ENCODE measurements at regions not wholly inside any gene's neighbourhood (a gene's known extent, or its start where the extent isn't known, plus 50 kb on each side); places are given as distances from the start of the nearest gene placed in this dataset.

DNA sequence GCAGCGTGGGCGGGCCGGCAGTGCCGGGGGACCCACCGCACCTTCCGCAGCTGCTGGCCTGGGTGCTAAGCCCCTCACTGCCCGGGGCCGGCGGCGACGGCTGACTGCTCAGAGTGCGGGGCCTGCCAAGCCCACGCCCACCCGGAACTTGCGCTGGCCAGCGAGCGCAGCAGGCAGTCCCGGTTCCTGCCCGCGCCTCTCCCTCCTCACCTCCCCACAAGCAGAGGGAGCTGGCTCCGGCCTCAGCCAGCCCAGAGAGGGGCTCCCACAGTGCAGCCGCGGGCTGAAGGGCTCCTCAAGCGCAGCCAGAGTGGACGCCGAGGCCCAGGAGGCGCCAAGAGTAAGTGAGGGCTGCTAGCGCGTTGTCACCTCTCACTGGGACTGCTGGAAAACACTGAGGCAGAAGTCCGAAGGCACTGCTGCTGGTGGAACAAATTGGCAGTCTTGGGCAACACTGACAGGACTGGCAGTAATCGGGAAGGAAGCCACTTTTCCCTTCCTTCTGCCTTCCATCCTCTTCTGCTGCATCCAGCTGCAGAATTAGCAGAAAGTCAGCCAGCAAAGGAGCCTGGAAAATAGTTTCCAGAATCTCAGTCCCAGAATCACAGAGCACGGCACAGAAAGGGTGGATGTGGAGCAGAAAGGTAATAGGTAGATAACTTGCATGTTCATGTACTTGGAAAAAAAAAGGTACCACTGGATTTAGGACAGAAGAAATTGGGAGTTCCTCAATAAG is 179.4 kb upstream of the FN1 start:
- no peak for DNase-seq

DNA sequence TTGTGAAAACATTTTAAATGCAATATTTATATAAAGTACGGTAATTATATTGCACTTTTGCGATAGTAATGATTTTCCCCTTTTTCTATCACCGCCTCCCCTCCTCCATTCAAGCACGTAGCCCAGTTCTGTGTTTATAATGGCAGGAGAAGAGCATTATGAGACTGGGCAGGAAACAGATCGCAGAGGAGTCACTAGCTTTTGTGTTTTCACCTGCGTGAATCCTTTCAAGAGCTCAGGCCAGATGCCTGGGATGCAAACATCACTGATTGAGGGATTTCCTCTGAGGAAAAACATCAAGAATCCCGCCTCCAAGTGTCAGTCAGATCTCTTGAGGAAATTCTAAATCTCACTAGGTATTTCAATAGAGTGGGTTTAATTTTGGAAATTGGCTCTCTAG is 178.4 kb upstream of the FN1 start:
- DNase-seq: no peak

DNA sequence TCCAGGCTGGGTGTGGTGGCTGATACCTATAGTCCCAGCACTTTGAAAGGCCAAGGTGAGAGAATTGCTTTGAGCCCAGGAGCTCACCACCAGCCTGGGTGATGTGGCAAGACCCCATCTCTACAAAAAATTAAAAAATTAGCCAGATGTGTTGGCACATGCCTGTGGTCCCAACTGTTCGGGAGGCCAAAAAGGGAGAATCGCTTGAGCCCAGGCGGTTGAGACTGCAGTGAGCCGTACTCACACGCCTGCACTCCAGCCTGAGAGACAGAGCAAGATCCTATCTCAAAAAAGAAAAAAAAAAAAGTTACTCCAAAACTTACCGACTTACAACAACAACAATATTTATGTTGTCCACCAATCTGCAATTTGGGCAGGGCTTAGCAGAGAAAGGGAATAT is 178.0 kb upstream of the FN1 start:
- DNase-seq: no peak

DNA sequence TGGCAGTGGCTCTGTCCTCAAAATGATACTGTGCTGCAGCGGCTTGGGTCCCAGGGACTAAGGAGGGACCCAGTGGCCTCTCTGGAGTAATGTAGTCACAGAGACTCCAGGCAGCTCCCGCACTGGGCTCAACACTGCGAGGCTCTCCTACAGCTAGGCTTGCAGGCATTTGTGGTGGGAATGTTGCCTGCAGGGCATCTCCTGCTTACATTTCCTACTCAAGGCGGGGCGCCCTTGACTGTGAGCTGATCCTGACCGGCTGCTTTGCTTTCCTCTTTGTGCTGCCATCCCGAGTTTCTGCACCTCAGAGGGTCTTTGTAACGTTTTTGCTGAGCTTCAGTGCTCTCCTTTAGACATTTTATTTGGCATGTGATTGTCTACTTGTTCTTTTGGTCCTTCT is 177.4 kb upstream of the FN1 start:
- no peak for DNase-seq

DNA sequence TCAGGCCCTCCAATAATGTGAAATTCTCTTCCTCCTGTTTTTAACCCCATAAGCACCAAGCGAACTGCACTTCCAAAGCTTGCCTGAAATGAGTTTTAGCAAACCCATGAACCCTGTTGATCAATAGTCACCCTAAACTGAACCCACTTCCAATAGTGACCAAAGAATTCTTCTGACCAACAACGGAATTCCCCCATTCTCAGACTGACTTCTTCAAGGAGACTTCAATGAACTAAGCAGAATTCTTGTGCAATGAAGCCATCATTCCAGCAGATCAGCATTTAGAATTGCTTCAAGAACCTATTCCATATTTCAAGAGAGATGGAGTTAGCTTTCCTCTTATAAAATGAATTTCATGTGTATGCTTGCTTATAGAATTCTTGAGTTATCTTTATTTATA is 176.9 kb upstream of the FN1 start:
- no peak for DNase-seq

DNA sequence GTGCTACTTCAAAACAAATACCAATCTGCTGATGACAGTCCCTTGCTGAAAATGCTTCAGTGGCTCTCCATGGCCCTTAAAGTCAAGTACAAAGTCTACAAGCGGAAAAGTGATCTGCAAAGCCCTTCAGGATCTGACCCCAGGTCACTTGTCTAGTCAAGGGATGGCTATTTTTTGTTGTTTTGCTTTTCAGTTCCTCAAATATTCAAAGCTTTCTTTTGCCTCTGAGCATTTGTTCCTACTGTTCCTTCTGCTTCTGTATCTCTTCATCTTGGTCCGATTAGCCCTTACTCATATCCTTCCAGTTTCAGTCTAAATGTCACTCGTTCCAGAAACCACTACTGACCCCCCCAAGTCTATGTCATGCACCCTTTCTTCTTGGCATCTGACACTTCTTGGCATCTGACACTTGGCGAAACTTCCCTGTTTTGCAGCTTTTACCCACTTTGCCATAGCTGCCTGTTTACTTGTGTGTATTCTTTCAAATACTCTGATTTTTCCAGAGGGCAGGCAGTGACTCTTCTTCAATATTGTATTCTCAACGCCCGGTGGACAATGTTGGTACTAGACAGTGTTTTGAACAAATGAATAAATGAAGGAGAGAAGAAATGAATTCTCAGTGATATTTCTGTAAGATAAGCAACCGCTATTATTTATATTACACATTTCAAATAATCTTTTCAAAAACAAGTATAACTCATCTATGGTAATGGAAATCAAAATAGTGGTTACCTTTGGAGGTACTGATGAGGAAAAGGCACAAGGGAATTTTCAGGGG is 175.9 kb upstream of the FN1 start:
- DNase-seq: no peak

DNA sequence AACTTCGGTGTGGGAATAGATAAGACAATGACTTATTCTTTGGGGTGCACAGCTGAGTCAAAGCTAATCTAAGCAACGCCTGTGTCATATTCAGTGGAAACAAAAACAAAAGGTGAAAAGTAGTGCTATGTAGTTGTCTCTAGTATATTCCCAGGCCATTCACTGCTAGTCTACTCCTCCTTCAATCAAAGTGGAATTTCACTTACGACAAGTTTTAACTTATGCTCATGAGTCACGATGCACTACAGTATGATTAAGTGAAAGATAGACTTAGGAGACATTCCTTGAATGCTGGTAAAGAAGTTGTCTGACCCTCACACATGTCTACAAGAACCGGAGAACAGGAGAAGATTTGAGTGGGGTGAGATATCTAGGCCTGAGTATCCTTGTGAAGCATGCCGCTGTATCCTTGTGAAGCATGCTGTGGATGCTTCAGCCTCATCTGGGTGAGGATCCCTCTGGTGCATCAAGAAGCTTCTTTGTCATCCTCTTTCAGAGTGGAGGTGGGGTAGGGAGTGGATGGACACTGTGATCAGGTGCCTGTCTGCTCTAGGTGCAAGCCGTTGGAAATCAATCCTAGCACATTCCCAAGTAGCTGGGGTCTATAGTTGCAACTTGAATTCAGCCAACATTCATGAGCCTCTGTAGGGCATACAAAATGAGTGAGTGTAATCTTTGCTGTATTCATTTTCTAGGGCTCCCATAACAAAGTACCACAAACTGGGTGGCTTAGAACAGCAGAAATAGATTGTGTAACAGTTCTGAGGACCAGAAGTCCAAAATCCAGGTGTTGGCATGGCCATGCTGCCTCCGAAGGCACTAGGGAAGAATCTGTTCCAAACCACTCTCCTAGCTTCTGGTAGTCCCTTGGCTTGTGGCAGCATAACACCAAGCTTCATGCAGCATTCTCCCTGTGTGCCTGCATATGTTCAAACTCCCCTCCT is 173.5 kb upstream of the FN1 start:
- no peak for DNase-seq

DNA sequence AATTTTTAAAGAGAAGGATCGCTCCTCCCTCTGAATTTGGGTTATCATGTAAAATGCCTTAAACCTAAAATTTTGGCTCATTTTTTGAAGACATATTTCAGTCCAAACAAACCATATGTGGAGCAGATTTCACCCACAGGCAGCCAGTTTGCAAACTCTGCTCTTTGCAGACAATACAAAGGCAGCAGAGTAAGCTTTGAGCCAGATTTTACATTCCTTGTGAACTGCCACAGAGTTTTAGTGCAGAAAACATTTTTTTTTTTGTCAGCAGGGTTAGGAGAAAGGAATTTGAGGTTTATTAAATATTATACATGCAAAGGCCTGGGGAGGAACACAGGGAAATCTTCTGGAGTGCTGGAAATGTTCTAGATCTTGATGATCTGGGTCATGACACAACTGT is 171.9 kb upstream of the FN1 start:
- no peak for DNase-seq

DNA sequence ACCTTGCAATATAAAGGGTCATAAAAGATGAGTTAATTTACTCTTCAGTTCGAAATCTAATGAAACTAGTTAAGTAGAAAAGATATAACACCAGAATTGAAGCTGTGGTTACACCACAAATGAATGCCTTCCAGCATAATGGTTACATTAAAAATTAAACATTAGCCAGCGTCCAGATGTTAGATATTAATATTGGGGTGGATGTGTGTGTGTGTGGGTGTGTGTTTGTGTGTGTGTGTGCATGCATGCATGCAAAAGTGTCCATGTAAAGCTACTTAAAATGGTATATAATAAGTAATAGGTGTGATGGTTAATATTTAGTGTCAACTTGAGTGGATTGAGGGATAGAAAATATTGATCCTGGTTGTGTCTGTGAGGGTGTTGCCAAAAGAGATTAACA is 170.4 kb upstream of the FN1 start:
- no peak for DNase-seq

DNA sequence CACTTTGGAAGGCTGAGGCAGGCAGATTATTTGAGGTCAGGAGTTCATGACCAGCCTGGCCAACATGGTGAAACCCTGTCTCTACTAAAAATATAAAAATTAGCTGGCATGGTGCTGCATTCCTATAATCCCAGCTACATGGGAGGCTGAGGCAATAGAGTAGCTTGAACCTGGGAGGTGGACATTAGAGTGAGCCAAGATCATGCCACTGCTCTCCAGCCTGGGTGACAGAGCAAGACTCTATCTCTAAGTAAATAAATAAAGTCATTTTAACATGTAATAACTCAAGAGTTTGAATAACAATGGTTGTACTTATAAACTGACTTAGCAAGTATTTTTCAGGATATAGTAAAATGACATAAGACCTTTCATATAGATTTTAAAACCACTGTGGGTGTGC is 169.3 kb upstream of the FN1 start:
- DNase-seq: no peak

DNA sequence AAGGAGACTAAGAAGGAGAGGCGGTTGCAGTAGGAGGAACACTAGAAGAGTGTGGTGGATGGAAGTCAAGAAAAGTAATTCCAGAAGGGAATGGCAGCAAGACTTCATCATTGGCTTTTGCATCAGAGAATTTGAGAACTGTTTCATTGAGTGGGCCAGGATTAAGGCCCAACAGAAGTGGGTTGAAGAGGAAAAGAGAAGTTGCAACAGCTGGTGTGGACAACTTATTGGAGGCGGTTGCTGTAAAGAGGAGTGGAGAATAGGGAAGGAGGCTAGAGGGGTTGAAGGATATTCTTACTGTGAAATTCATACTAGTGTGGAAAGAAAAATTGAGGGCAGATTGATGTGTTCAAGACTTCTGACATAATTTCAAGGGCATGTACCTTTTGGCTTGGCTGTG is 168.7 kb upstream of the FN1 start:
- DNase-seq: no peak

DNA sequence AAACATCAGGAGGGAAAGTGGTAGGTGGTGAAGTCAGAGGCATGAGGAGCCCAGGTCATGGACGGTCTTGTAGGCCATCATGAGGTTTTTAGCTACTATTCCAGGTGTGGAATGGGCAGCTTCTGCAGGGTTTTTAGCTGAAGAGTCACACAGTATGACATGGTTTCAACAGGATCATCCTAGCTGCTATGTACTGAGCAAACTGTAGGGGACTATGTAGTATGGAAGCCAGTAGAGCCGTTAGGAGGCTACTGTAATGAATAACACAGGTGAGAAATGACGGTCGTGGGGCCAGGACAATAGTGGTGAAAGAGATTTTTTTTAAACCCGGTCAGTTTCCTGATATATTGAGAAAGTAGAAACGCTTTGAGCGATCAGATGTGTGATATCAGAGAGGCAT is 167.6 kb upstream of the FN1 start:
- DNase-seq: no peak

DNA sequence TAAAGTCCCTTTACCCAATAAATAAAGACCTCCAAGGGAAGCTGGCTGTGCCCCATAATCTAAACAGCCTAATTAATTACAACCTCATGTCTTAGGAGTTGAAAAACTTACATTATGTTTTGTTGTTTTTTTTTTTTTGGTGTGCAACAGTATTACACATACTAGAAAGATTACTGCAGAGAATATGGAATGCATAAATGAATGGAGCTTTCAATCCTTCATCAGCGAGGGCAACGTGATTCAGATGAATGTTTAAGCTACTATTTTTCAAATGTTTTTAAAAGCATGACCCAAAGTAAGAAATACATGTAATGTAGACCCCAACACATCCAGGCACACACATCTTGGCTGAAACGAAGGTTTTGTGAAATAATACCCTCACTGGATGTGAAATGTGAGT is 167.1 kb upstream of the FN1 start:
- DNase-seq: no peak

DNA sequence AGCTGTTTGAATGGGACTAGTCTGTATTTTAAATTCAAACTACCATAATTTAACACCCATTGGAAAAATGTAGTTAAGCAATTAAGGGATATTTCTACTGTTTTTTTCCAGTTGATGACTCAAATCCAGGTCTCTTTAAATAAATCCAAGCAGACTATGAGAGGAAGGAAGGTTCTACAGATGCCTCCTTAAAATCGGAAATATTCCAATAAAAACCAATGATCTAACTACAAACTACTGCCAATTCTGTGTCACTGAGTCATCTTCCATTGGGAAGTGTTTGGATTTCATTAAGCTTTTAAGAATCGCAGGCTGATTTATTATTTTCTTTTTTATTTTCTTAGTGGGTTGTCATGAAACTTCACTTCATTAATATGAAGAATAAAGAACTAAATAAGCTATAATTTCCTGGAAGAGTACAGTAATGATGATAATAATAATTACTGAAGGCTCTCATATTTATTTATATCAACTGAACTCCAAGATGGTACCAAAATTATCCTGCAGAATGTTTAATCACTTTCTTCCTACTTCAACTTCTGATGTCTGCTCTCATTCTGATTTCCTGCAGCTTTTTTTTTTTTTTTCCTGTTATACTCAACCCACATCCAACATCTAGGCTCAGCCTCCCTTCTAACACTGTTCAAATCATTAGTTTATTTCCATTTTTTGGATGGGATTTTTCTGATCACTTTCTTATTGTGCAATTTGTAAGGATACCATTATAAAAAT is 166.3 kb upstream of the FN1 start:
- DNase-seq: no peak

DNA sequence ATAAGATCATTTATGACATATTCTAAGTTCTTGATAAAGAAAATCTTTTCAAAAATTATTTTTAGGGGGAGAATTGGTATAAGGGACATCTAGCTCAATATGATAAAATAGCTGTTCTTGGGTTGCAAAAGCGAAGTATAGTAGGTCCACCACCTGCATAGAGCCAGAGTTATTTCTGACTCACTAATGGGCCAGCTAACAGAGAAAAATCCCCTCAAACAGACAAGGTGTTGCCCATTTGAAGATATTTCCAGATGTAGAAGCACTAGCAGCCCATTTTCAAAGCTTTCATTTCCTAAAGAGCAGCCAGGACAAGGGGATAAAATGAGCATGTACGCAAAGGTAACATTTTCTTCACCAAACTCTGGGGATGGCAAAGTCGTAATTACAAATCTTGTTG is 165.7 kb upstream of the FN1 start:
- DNase-seq: no peak

DNA sequence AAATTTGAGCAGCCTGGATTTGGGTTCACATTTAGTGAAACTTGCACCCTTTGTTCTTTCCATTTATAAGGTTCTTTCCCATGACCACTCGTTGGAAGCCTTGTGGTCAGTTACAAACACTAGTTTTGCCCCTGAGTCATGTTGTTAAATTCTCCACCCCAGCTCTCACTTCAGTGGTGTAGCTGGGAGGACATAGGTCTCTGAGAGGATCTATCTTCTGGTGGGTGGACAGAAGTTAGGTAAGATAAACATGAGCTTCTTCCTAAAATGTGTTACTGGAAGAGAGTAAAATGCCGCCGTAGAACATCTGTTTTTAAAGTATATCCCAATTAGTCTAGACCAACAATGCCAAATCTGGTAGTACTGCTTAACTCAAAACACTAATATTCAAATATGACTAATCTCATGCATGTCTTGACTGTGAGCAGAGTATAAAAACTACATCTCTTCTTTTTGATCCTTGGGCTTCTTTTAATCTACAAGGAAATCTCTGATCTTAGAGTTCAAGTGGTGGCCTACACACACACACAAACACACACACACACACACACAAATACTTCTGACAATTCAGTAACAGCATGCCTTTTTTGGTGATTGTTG is 162.6 kb upstream of the FN1 start:
- no peak for DNase-seq

DNA sequence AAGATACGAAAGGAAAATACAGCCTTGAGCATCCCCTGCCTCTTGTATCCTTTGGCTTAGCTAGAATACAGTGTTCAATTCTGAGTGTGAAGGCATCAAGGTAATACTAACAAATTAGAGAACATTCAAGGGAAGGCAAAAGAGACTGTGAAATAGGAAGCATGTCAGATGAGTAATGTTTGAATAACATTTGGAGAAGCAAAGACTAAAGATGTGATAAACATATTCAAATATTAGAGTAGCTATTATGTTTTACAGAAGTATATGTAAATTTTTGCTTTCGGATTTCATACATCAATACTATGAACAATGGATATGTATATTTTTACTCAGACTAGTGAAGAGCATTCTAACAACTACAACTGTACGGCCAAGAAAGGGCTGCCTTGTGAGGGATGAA is 161.7 kb upstream of the FN1 start:
- DNase-seq: no peak

DNA sequence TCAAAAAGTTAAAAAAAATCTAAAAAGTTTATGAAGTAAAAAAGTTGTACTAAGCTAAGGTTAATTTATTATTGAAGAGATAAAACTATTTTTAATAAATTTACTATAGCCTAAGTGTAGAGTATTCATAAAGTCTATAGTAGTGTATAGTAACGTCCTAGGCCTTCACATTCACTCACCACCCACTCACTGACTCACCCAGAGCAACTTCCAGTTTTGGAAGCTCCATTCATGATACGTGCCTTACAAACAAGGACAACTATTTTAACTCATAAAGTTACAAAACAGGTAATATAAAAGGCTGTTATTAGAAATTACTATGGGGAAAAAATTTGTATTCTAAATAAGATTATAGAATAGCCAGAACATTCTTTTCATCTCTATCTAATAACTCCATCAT is 158.9 kb upstream of the FN1 start:
- no peak for DNase-seq

DNA sequence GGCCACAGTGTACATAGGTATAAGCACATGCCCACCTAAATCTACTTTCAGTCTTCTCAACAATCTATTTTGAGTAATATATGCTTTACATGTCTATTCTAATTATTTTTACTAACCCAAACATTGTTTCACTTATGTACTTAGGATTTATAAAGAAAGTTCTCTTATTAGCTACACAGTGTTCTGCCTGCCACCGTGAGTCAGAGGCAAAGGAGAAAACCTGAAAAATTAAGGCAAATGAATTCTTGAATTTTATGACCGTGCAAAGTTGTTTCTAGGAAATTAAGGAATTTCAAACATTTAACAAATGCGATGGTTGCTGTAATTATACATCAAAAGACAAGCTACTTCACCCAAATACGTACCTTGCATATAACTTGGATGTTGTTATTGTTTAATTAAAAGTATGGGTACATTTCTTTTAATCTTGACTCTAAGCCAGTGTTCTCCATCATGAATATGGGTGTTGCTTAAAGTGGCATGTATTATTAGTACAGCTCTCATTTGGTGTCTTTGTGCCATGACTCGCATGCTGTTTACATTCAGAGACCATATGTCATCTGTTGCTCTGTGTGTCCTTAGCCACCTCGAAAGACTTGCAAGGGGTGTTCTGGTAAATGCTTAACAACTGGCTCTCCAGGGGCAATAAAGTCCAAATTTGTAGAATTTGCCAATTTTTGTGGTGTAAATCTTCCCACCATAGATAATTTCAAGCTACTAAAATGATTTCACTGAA is 154.3 kb upstream of the FN1 start:
- DNase-seq: no peak

DNA sequence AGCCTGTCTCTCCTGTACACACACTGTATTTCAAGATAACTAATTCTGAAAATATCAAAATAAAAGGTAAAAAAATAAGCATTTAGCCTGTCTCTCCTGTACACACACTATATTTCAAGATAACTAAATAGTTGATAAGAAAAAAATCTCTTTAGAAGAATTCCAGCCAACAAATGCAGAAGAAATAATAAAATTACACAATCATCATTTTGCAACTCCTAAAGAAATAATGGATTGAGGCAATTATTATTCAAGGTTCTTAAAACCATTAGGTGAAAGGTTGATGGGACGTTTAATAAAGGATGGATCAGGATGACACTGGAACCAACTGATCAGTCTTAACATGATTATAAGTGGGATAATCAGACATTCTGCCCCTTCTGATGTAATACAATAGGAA is 148.0 kb upstream of the FN1 start:
- DNase-seq: no peak

DNA sequence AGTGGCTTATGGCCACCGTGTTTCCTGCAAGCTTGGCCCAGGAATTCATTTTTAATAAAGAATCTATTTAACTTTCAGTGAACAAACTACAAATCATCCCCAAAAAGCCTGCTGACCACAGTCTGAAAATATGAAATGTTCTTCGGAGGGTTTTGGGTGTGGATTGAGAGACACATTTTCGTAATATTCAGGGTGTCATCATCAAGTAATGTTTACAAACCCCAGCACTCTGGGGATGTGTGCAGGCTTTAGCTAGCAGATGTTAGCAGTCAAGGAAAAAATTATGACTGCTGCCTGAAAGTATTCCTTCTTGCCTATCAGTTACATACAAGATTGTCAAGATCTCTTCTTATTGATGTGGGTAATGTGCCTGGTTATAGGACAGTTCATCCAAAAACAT is 143.9 kb upstream of the FN1 start:
- DNase-seq: no peak

DNA sequence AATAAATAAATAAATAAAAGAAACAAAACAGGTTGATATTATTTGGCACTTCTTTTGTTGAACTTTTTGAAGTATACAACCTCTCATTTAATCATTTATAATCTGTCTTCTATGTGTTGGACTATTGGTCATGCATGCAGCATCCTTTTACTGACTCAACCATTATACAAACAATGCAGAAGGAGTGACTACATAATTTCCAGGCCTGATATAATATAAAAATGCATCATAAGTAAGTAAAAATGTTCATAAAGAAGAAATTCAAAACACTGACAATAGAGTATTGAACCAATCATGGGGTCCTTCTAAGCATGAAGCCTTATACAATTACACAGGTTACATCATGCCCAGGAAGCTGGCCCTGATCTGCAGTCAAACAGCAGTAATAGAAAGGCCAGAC is 141.5 kb upstream of the FN1 start:
- DNase-seq: no peak
